ENCODE measurements at regions not wholly inside any gene's neighbourhood (a gene's known extent, or its start where the extent isn't known, plus 50 kb on each side); places are given as distances from the start of the nearest gene placed in this dataset.

DNA sequence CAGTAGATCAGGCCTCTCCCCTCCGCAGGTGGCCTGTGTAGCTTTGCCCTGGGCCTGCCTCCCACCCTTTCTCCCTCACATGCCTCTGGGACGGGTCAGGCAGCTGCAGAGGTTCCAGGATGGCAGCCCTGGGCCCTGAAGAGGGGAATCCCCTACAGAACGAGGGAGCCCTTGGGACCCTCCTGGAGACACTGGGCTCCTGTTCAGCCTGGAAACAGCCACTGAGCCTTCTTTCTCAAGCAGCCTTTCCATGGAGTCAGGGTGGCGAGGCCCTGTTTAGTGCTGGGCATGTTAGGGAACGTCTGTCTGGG is 720.9 kb downstream of the BRD1 start:
- Mint-ChIP-seq H3K4me3 (no peak overlapping the region), H3K4me1 (no peaks in the 10 kb centered on the region), H3K36me3 (no peaks in the 10 kb centered on the region), H3K9me3 (peaks cover 2% of the 10 kb centered on the region), H3K27ac (no peak overlapping the region), H3K27me3 (peaks cover 11% of the 10 kb centered on the region)
- no peak for DNase-seq (ENCODE audit: low spot score in 2 of 2)
- ATAC-seq (ENCODE audit: low read depth), result no peak

DNA sequence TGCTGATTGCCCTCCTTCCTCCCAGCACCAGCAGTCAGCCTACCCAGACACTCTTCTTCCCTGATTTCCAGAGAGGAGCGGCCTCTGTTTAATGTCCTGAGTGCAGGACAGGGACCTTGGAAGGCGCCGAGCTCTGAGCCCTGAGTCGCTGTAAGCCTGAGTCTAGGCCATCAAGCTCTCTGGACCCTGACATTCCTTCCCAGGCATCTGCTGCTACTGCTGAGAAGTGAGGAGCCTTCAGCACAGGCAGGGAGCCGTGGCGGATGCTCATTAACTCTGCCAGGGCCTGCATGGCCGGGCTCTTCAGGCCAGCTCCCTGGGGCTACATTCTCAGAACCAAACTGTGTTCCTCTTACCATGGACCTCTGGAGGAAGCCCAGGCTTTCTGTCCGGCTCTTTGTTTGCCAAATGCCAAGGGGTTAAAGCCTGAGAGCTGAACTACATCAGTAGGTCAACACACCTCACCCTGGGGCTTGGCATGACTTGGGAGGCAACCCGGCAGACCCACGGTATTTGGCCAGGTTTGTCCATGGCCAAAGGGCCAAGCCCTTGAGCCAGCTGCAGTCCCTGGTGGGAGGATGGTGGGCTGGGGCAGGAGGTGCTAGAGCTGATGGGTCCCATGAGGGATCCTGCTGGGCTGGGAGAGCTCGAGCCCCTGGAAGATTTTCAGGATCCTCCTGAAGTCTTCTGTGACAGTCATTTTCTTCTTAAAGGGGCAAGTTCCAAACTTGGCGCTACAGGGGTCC is 721.4 kb downstream of the BRD1 start:
- no peaks in the 10 kb centered on the region for H3K4me1 Mint-ChIP-seq
- peaks cover 11% of the 10 kb centered on the region for H3K27me3 Mint-ChIP-seq
- H3K27ac Mint-ChIP-seq, result no peak overlapping the region
- no peak for ATAC-seq (ENCODE audit: low read depth)
- peaks cover 2% of the 10 kb centered on the region for H3K9me3 Mint-ChIP-seq
- no peak overlapping the region for H3K4me3 Mint-ChIP-seq
- no peak for DNase-seq (ENCODE audit: low spot score in 2 of 2)
- no peaks in the 10 kb centered on the region for H3K36me3 Mint-ChIP-seq

DNA sequence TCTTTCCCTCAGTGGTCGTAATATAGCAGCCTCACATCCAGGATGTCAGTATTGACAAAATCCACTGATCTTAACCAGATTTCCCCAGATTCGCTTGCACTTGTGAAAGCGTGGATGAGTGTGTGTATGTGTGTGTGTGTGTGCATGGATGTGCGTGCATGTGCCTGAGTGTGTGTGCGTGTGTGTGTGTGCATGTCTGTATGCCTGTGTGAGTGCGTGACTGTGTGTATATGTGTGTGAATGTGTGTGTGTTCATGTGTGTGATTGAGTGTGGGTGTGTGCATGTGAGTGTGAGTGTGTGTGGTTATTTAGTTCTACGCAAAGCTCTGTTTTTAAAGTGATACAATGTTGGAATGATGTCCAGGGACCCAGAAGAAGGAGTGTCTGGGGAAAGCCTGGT is 723.2 kb downstream of the BRD1 start:
- DNase-seq (ENCODE audit: low spot score in 2 of 2) (no peak), ATAC-seq (ENCODE audit: low read depth) (no peak)
- Mint-ChIP-seq H3K27ac (no peak overlapping the region), H3K36me3 (no peaks in the 10 kb centered on the region), H3K9me3 (peaks cover 2% of the 10 kb centered on the region), H3K27me3 (peaks cover 11% of the 10 kb centered on the region), H3K4me1 (no peaks in the 10 kb centered on the region), H3K4me3 (no peak overlapping the region)

DNA sequence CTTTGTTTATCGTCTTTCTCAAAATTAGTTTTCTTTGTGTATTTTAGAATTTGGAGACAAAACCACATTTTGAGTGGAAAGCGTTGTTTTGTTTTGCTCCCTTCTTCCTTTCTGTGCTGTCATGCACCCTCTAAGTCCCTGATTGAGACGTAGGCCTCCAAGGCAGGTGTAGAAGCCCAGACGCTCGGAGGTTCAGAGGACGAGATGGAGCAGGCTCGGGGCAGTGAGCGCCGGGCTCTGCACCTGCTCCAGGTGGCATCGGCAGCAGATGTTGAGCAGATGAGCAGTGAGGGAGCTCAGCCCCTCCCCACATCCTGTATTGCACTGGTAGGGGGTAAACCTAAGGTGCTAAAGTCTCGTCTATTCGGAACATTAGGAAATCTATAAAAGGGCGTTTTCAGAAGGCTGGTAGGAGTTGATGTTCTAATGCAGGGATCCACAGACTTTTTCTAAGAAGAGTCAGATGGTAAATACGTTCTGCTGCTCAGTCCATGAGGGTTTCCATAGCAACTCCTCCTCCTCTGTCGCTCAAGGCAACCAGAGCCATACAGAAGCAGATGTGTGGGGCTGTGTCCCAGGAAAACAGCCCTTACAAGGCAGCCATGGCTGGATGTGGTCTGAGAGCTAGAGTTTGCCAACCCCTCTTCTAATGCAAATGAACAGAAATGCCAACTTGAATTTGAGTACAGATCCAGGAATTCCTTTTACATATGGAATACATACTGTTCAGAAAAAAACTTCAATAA is 724.2 kb downstream of the BRD1 start:
- H3K4me3 Mint-ChIP-seq, result no peak overlapping the region
- H3K4me1 Mint-ChIP-seq, result no peaks in the 10 kb centered on the region
- H3K36me3 Mint-ChIP-seq, result no peaks in the 10 kb centered on the region
- H3K9me3 Mint-ChIP-seq, result peaks cover 2% of the 10 kb centered on the region
- ATAC-seq (ENCODE audit: low read depth) (no peak), DNase-seq (ENCODE audit: low spot score in 2 of 2) (no peak)
- peaks cover 11% of the 10 kb centered on the region for H3K27me3 Mint-ChIP-seq
- H3K27ac Mint-ChIP-seq, result no peak overlapping the region

DNA sequence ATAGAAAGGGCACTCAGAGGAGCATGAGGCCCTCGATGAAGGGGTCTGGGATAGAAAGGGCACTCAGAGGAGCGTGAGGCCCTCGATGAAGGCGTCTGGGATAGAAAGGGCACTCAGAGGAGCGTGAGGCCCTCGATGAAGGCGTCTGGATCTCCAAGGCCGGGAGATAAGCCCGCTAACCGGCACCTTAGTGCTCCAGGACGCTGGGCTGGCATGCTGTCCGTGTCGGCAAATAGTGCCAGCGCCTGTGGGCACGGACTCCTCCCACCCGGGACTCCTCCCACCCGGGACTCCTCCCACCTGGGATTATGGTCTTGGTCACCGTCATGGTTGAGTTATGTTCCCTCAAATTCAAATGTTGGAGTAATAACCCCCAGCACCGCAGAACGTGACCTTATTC is 725.3 kb downstream of the BRD1 start:
- peaks cover 7% of the 10 kb centered on the region for H3K27me3 Mint-ChIP-seq
- H3K4me3 Mint-ChIP-seq, result no peak overlapping the region
- ATAC-seq (ENCODE audit: low read depth) (no peak), DNase-seq (ENCODE audit: low spot score in 2 of 2) (no peak)
- H3K36me3 Mint-ChIP-seq, result no peaks in the 10 kb centered on the region
- H3K4me1 Mint-ChIP-seq, result no peaks in the 10 kb centered on the region
- no peak overlapping the region for H3K27ac Mint-ChIP-seq
- H3K9me3 Mint-ChIP-seq, result peaks cover 2% of the 10 kb centered on the region

DNA sequence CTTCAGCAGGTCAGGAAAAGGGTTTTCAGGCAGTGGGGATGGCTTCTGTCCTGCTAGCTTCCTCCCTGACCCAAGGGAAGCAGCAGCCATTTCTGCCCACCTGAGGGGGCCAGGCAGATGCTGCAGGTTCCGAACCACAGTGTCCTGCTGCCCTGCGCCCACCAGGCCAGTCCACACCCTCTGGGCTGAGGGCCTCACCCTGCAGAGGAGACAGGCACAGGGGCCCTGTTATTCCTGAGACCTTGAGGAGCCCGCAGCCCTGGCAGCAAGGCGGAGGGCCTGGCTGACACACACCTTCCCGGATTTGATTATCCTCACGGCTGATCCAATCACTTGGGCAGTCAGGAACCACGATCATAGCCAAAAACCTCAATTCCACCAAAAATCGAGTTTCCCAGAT is 725.8 kb downstream of the BRD1 start:
- Mint-ChIP-seq H3K27ac (no peak overlapping the region), H3K36me3 (no peaks in the 10 kb centered on the region), H3K4me1 (no peaks in the 10 kb centered on the region), H3K27me3 (peaks cover 7% of the 10 kb centered on the region), H3K4me3 (no peak overlapping the region), H3K9me3 (peaks cover 2% of the 10 kb centered on the region)
- DNase-seq (ENCODE audit: low spot score in 2 of 2) (no peak), ATAC-seq (ENCODE audit: low read depth) (no peak)

DNA sequence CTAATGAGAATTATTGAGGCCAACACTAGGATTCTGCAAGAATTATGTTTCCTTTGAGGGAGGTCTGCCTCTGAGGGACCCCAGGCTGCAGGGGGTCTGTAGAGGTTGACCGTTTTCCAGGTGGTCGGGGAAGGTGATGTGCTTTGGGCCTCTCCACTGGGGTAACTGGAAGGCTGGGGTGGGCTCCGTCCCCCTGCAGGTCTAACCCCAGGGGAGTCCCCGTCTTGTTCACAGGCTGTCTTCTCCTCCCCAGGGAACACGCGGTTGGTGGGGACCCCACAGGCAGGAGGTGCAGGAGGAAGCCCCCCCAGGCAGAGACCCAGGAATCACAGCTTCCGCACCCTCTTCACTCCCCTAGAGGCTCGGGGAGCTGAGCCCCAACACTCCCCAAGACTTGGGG is 726.4 kb downstream of the BRD1 start:
- H3K4me1 Mint-ChIP-seq, result no peaks in the 10 kb centered on the region
- no peaks in the 10 kb centered on the region for H3K36me3 Mint-ChIP-seq
- ATAC-seq (ENCODE audit: low read depth) (no peak), DNase-seq (ENCODE audit: low spot score in 2 of 2) (no peak)
- H3K4me3 Mint-ChIP-seq, result no peak overlapping the region
- no peak overlapping the region for H3K27ac Mint-ChIP-seq
- H3K27me3 Mint-ChIP-seq, result peaks cover 7% of the 10 kb centered on the region
- peaks cover 2% of the 10 kb centered on the region for H3K9me3 Mint-ChIP-seq

DNA sequence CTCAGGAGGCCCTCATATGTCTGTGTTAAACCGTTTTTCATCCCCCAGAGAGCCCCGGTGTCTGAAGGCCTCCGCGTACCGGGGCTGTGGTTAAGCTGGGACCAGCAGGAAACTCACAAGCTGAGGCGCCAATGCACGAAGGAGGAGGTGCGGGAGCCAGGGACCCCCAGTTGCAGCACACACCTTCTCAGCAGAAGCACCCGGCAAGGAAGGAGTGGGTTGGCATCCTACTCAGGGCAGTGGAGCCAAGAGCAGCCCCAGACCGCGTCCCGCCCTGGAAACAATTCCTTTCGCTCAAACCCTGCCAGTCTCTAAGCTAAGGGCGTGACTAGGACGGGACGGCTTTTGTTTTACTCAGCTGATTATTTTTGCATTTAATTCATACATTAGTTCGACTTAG is 726.9 kb downstream of the BRD1 start:
- H3K27ac Mint-ChIP-seq, result no peak overlapping the region
- no peak overlapping the region for H3K4me3 Mint-ChIP-seq
- no peaks in the 10 kb centered on the region for H3K4me1 Mint-ChIP-seq
- DNase-seq (ENCODE audit: low spot score in 2 of 2) (no peak), ATAC-seq (ENCODE audit: low read depth) (no peak)
- no peaks in the 10 kb centered on the region for H3K36me3 Mint-ChIP-seq
- peaks cover 6% of the 10 kb centered on the region for H3K27me3 Mint-ChIP-seq
- H3K9me3 Mint-ChIP-seq, result peaks cover 2% of the 10 kb centered on the region

DNA sequence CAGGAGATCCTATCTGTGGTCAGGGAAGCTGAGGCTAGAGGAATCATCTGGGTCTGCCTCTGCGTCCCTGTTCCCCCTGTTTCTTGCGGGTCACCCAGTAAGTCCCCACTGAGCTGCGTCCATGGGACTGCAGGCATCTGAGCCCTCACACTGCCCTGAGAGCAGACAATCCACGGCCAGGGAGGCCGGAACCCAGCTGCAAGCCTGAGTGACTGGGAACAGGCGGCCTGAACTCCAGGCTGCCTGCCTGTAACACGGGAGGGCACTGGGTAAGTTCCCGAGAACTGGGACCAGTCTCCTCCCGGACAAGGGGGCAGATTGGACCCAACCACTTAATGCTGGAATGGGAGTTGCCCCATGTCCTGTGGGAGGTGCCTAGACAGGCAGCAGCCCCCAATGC is 727.4 kb downstream of the BRD1 start:
- ATAC-seq (ENCODE audit: low read depth) (no peak), DNase-seq (ENCODE audit: low spot score in 2 of 2) (no peak)
- H3K36me3 Mint-ChIP-seq, result no peaks in the 10 kb centered on the region
- H3K9me3 Mint-ChIP-seq, result peaks cover 2% of the 10 kb centered on the region
- peaks cover 6% of the 10 kb centered on the region for H3K27me3 Mint-ChIP-seq
- no peak overlapping the region for H3K4me3 Mint-ChIP-seq
- no peak overlapping the region for H3K27ac Mint-ChIP-seq
- H3K4me1 Mint-ChIP-seq, result no peaks in the 10 kb centered on the region

DNA sequence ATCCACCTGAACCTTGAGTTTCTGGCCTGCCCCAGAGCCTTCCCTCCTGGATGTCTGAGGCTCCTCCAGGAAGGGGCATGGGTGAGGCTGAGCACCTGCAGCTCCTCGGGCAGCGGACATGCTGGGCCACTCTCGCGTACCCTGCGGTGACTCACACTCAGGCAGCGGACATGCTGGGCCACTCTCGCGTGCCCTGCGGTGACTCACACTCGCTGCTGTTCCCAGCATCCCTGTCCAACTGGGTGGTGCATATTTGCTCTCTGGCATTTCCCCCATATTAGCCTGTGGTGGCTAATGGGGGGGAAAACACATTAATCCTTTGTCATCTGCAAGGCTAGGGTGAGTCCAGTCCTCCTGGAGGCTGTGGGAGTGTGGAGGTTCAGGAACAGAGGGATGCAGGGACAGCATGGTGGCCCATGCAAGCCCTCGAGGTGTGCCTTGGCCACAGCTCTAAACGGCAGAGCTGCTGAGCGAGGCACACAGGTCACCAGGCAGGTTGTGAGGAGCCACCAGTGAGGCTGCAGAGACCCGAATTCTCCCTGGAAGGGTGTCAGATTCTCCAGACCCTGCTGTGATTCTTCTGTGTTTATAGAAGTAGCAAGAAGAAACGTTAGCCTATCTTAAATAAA is 728.1 kb downstream of the BRD1 start:
- ATAC-seq (ENCODE audit: low read depth), result no peak
- Mint-ChIP-seq H3K27me3 (peaks cover 6% of the 10 kb centered on the region), H3K4me1 (no peaks in the 10 kb centered on the region), H3K36me3 (no peaks in the 10 kb centered on the region), H3K27ac (no peak overlapping the region), H3K9me3 (peaks cover 2% of the 10 kb centered on the region), H3K4me3 (no peak overlapping the region)
- DNase-seq (ENCODE audit: low spot score in 2 of 2), result no peak

DNA sequence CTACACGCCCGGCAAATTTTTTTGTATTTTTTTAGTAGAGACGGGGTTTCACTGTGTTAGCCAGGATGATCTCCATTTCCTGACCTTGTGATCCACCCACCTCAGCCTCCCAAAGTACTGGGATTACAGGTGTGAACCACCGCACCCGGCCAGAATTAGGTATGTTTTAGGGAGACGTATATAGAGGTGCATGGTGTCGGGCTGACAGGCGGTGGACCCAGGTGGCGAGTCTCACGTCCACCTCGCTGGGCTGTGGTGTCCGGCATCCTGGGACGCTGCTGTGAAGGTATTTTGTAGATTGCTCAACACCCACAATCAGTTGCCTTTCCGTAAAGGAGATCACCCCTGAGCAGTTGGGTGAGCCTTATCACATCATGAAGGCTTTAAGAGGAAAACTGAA is 728.6 kb downstream of the BRD1 start:
- Mint-ChIP-seq H3K36me3 (no peaks in the 10 kb centered on the region), H3K4me3 (no peak overlapping the region), H3K27me3 (peaks cover 2% of the 10 kb centered on the region), H3K4me1 (no peaks in the 10 kb centered on the region), H3K27ac (no peak overlapping the region), H3K9me3 (no peaks in the 10 kb centered on the region)
- ATAC-seq (ENCODE audit: low read depth), result no peak
- DNase-seq (ENCODE audit: low spot score in 2 of 2), result no peak

DNA sequence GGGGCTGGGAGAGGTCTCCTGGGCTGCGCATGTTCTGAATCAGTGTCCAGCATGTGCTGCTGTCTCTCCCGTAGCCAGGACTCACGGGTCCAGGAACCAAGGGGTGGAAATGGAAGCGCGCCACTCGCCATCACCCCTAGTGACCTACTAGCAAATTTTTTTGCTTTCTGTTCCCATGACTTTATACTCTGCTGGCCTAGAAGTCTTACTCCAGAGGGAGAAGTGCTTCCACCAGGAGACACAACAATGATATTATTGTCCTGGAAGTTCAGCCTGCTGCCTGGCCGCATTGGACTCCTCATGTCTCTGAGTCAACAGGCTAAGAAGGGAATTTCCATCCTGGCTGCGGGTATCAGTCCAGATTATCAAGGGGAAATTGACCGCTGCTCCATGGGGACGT is 729.7 kb downstream of the BRD1 start:
- Mint-ChIP-seq H3K27me3 (peaks cover 2% of the 10 kb centered on the region), H3K4me3 (no peak overlapping the region), H3K9me3 (peaks cover 1% of the 10 kb centered on the region), H3K4me1 (peaks cover 3% of the 10 kb centered on the region), H3K36me3 (no peaks in the 10 kb centered on the region), H3K27ac (no peak overlapping the region)
- no peak for ATAC-seq (ENCODE audit: low read depth)
- DNase-seq (ENCODE audit: low spot score in 2 of 2), result no peak

DNA sequence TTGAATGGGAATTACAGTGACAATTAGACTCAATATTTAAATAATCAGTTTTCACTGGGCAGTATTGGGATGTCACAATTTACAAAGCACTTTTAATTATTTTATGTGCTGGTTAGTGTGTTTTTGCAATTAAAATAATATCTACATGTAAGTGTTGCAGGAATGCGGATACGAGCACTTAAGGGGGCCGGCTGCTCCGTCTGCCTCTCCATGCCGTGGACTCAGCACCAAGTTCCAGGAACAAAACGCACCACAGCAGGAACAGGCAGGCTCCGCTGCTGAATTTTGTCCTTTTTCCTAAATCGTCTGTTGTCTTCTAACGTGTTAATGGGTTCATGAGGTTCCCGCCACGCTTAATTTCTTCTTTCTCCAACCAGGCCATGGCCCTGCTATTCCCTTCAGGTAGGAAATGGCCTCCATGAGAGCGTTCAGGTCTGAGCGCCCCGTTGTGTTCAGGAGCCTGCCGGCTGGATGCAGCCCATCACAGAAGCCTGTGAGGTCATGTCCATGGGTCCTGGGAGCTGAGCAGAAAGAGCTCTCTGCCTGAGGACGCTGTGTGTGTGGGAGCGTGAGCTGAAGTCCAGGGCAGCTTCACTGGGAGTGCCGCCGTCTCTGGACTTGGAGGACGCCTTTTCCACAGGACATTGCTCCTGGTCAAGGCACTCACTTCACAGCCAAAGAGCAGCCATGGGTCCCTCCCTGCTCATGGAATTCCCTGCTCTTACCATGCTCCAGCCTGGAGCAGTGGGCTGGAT is 730.3 kb downstream of the BRD1 start:
- H3K4me1 Mint-ChIP-seq, result peaks cover 3% of the 10 kb centered on the region
- ATAC-seq (ENCODE audit: low read depth), result no peak
- peaks cover 1% of the 10 kb centered on the region for H3K9me3 Mint-ChIP-seq
- H3K27ac Mint-ChIP-seq, result no peak overlapping the region
- peaks cover 2% of the 10 kb centered on the region for H3K27me3 Mint-ChIP-seq
- no peaks in the 10 kb centered on the region for H3K36me3 Mint-ChIP-seq
- no peak for DNase-seq (ENCODE audit: low spot score in 2 of 2)
- no peak overlapping the region for H3K4me3 Mint-ChIP-seq

DNA sequence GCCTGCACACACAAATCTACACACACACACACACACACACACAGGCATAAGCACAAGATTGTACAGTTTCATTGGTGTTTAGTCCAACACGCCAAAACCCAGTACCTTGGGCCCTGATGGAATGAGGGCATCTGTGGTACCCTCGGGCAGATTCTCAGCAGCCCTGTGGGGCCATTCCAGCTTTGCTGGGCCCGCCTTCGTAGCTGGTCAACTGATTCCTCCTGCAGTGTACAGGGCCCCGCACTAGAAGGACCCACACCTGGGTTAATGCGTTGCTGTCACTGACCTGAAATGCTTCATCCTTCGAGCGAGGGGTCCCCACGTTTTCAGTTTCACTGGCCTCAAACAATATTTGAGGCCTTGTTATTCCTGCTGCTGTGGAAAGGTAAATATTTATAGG is 731.2 kb downstream of the BRD1 start:
- DNase-seq (ENCODE audit: low spot score in 2 of 2) (no peak), ATAC-seq (ENCODE audit: low read depth) (no peak)
- Mint-ChIP-seq H3K4me3 (no peak overlapping the region), H3K9me3 (peaks cover 1% of the 10 kb centered on the region), H3K36me3 (no peaks in the 10 kb centered on the region), H3K27me3 (peaks cover 2% of the 10 kb centered on the region), H3K4me1 (peaks cover 3% of the 10 kb centered on the region), H3K27ac (no peak overlapping the region)
